ENCODE measurements at regions not wholly inside any gene's neighbourhood (a gene's known extent, or its start where the extent isn't known, plus 50 kb on each side); places are given as distances from the start of the nearest gene placed in this dataset.
"Not testable (repeated sequence)": the region's sequence is repeated elsewhere in the genome, so short reads cannot be mapped to it uniquely, and the experiment has no call there.

DNA sequence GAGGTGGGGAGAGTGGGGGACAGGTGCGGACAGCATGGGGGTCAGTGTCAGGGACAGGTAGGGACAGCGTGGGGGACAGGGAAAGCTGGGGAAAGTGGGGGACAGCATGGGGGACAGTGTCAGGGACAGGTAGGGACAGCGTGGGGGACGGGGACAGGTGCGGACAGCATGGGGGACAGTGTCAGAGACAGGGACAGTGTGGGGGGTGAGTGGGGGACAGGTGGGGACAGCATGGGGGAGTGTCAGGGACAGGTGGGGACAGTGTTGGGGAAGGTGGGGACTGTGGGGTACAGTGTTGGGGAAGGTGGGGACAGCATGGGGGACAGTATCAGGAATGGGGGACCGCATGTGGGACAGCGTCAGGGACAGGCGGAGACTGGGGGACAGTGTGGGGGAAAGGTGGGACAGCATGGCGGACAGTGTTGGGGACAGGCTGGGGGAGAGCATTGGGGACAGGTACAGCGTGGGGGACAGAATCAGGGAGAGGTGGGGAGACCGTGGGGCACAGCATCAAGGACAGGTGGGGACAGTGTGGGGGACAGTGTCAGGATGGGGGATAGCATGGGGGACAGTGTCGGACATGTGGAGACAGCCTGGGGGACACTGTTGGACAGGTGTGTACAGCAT, 96.1 kb downstream of the TMEM121 start:
- DNase-seq = no peak

- not testable (repeated sequence) for DNase-seq
These were observed 96.8 kb downstream of the TMEM121 start for GRCh38 chr14:105623178-105623577.

DNA sequence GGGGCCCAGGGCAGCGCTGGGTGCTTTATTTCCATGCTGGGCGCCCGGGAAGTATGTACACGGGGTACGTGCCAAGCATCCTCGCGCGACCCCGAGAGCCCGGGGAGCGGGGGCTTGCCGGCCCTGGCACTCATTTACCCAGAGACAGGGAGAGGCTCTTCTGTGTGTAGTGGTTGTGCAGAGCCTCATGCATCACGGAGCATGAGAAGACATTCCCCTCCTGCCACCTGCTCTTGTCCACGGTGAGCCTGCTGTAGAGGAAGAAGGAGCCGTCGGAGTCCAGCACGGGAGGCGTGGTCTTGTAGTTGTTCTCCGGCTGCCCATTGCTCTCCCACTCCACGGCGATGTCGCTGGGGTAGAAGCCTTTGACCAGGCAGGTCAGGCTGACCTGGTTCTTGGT, 98.0 kb downstream of the TMEM121 start:
- not testable (repeated sequence) for DNase-seq

DNA sequence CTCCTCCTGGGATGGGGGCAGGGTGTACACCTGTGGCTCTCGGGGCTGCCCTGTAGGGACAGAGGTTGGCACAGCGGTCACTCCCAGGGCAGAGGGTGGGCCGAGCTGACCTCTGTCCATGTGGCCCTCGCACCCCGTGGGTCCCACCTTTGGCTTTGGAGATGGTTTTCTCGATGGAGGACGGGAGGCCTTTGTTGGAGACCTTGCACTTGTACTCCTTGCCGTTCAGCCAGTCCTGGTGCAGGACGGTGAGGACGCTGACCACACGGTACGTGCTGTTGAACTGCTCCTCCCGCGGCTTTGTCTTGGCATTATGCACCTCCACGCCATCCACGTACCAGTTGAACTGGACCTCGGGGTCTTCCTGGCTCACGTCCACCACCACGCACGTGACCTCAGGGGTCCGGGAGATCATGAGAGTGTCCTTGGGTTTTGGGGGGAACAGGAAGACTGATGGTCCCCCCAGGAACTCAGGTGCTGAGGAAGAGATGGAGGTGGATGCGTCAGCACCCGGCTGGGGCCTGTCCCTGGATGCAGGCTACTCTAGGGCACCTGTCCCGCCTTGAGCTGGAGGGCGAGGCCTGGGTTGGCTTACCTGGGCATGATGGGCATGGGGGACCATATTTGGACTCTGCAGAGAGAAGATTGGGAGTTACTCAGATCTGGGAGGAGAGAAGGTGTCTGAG, 98.5 kb downstream of the TMEM121 start:
- not testable (repeated sequence) for DNase-seq

DNA sequence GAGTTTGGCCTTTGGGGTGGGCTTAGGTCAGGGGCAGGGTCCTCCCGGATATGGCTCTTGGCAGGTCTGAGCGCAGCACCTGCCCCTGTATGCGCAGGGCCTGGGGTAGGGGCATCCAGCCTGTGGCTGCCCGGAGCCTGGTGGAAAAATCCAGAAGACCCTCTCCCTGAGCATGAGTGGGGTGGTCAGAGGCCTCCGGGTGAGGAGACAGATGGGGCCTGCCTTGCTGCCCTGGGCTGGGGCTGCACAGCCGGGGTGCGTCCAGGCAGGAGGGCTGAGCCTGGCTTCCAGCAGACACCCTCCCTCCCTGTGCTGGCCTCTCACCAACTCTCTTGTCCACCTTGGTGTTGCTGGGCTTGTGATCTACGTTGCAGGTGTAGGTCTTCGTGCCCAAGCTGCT, 99.1 kb downstream of the TMEM121 start:
- not testable (repeated sequence) for DNase-seq

- DNase-seq = not testable (repeated sequence)
These were observed 99.7 kb downstream of the TMEM121 start for GRCh38 chr14:105626111-105626510.

DNA sequence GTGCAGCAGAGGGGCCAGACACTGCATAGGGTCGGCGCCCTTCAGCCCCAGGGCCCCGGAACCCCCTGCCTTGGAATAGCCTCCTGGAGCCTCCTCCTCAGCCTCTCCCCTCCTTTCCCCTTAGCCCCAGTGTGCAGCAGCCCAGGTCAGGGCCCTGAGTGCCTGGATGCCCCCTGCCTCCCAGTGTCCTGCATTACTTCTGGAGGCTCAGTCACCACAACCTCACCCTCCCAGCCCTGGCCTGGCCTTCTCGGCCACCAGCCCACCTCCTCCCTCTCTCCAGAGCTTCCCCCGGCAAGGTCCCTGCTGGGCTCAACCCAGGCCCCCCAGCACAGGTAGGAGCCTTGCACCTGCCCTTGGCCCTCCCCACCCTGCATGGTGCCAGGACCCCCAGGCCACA, 100.3 kb downstream of the TMEM121 start:
- not testable (repeated sequence) for DNase-seq

GRCh38 chr14:105627287-105627686, 100.9 kb downstream of the TMEM121 start:
- DNase-seq = peak in 1 of 14 donors; percentile 48

DNA sequence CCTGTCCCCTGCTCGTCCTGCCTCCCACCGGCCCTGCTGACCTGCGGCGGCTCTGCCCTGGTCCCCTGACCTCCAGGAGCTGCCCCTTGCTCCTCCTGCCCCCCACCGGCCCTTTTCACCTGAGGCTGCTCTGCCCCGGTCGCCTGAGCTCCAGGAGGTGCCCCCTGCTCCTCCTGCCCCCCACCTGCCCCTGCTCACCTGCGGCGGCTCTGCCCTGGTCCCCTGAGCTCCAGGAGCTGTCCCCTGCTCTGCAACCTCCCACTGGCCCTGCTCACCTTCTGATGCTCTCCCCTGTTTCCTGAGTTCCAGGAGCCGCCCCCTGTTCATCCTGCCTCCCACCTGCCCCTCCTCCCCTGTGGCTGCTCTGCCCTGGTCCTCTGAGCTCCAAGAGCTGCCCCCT, 101.3 kb downstream of the TMEM121 start:
- no peak for DNase-seq

DNA sequence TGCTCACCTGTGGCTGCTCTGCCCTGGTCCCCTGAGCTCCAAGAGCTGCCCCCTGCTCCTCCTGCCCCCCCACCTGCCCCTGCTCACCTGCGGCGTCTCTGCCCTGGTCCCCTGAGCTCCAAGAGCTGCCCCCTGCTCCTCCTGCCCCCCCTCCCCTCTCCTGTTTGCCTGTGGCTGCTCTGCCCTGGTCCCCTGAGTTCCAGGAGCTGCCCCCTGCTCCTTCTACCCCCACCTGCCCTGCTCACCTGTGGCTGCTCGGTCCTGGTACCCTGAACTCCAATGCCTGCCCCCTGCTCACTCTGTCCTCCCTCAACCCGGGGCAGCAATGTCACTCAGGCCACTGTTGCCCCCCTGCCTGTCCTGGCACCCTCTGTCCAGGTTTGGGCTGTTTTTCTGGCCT, 101.7 kb downstream of the TMEM121 start:
- not testable (repeated sequence) for DNase-seq

DNA sequence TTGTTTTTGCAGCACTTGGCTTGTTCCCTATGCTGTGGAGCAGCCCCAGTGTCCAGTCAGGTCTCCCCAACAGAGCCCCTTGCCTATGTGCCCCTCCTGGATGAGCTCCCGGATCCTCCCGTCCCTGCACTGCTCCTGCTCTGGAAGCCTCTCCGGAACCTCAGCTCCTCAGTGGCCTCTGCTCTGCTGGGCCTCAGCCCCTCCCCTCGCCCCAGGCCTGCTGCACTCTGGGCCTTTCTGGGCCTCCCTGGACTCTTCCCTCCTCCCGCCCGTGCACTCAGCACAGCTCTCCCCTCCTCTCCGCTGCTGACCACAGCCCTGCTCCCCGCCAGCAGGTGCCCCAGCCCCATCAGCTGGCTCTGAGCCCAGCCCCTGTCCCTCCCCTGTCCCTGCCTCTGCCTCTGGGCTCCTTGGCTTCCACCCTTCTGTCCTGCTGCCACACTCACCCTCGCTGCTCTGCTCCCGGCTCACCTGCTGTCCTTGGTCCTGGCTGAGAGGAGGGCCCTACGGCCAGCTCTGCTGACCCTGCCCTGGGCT, 102.2 kb downstream of the TMEM121 start:
- DNase-seq = not testable (repeated sequence)

- DNase-seq = not testable (repeated sequence)
These were observed 102.9 kb downstream of the TMEM121 start for GRCh38 chr14:105629091-105629885.

GRCh38 chr14:105629886-105630215, 103.5 kb downstream of the TMEM121 start:
- no peak for DNase-seq

- DNase-seq = not testable (repeated sequence)
These were observed 104.0 kb downstream of the TMEM121 start for GRCh38 chr14:105630293-105630934.

DNA sequence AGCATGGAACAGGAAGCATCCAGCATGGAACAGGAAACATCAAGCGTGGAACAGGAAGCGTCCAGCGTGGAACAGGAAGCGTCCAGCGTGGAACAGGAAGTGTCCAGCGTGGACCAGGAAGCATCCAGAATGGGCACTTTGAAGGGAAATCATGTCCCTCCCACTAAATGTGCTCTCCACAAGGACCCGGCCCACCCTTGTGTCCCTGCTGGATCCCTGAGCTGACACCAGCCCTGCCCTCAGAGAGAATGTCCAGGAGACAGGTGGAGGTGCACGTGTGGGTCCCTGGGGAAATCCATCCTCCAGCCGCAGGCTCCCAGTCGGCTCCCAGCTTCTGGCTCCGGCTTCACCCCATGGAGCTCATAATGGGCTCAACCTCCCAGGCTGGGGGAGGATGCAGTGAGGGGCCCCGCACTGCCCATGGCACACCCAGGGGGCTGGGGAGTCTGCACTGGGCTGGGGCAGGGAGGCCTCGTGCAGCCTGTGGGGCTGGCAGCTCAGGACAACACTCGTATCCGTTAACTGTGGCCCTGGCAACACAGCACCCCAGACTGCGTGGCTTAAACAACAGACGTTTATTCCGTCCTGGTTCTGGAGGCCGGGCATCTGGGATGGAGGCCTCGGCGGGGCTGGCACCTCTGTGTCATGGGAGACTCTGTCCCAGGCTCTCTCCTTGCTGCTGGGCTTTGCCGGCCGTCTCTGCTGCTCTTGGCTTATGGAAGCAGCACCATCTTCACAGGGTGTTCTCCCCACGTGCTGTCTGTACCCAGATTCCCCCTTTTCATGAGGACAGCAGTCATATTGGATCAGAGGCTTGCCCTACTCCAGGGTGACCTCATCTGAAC, 104.8 kb downstream of the TMEM121 start:
- not testable (repeated sequence) for DNase-seq

GRCh38 chr14:105632010-105632409, 105.6 kb downstream of the TMEM121 start:
- DNase-seq = no peak

- DNase-seq = not testable (repeated sequence)
These were observed 107.2 kb downstream of the TMEM121 start for GRCh38 chr14:105633596-105633995.

DNA sequence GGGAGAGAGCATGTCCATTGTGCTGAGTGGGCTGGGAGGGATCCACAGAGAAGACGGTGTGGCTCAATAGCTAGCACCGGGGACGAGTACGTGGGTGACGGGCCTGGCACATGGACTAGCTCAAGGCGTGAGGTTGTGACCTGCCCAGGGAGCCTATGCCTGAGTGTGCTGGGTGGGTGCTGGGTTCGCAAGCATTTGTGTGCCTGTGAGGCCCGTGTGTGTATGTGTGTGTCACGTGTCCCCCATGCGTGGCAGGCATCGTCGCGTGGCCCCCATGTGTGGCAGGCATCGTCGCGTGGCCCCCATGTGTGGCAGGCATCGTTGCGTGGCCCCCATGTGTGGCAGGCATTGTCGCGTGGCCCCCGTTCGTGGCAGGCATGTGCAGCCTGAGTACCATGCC, 109.2 kb downstream of the TMEM121 start:
- DNase-seq = no peak

DNA sequence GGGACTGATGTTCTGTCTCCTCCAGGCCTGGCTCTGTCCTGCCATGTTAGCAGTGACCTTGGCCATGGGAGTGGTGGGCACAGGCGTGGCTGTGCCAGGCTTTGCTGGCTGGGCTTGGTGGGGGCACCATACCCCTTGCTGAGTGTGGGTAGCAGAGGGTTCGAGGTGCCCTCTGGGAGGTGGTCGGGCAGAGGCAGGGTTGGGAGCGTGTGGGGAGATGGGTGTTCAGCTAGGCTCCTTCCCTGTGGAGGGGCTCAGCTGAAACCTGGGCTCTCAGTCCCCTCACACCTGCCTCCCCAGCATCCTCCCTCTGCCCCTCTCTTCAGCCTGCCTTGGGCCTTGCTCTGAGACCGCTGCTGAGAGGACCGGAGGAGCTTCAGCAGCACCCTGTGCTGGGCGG, 109.6 kb downstream of the TMEM121 start:
- not testable (repeated sequence) for DNase-seq

GRCh38 chr14:105636935-105637334, 110.6 kb downstream of the TMEM121 start:
- DNase-seq = no peak

- not testable (repeated sequence) for DNase-seq
These were observed 111.0 kb downstream of the TMEM121 start for GRCh38 chr14:105637345-105637744.
